ENCODE measurements at regions not wholly inside any gene's neighbourhood (a gene's known extent, or its start where the extent isn't known, plus 50 kb on each side); places are given as distances from the start of the nearest gene placed in this dataset.
A peak's percentile ranks its signal among the peaks of the same experiment; 100 is the strongest.
"Not testable (repeated sequence)": the region's sequence is repeated elsewhere in the genome, so short reads cannot be mapped to it uniquely, and the experiment has no call there.

DNA sequence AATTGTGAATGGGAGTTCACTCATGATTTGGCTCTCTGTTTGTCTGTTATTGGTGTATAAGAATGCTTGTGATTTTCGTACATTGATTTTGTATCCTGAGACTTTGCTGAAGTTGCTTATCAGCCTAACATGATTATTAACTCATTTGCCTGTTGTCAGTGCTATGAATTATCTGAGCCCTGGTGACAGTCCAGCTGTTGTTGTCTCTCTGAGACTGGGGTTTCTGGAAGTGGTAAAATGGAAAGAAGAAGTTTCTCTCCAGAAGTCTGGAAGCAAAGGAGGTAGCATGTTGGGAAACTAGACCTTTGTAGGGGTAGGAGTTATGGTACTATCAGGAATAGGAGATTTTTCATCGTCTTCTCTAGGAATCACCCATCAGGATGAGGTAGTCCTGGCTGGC lies 473.0 kb upstream of the RASGRP1 start:
- not testable (repeated sequence) for DNase-seq

DNA sequence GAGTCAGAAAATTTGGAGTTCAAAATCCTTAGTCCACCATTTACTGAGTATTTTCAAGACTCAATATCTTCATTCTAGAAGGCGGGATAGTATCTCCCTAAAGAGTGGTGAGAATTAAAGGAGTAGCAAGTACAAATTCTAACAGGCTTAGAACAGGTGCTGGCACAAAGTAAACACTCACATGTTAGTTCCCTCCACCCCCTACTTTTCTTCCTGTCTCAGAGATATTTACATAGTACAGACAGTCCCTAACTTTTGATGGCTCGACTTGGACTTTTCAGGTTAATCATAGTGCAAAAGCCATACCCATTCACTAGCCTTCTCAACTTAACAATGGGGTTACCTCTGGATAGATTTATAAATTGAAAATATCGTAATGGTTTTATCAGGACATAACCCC lies 476.2 kb upstream of the RASGRP1 start:
- no peak for DNase-seq

DNA sequence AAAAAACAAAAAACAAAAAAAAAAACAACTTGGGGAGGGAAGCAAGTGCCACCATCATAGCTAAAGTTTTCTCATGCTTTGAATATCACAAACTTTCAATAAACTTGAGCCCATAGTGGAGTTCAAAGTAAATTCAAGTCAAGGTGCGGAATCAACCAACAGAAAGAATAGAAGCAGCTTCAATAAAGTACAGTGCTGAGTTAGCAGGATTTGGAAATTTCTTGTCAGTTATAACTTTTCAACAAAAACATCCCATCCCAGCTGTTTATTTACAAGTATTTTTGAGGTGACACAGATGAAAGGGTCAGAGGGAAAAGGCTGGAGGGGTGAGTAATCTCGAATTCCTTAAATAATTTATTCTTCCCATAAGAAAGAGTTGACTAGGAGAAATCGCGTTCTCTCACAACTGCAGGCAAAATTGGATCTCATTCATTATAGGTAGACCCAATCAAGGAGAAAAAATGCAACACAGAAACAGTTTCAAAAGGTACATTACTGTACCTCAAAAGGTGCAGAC lies 477.4 kb upstream of the RASGRP1 start:
- no peak for DNase-seq

DNA sequence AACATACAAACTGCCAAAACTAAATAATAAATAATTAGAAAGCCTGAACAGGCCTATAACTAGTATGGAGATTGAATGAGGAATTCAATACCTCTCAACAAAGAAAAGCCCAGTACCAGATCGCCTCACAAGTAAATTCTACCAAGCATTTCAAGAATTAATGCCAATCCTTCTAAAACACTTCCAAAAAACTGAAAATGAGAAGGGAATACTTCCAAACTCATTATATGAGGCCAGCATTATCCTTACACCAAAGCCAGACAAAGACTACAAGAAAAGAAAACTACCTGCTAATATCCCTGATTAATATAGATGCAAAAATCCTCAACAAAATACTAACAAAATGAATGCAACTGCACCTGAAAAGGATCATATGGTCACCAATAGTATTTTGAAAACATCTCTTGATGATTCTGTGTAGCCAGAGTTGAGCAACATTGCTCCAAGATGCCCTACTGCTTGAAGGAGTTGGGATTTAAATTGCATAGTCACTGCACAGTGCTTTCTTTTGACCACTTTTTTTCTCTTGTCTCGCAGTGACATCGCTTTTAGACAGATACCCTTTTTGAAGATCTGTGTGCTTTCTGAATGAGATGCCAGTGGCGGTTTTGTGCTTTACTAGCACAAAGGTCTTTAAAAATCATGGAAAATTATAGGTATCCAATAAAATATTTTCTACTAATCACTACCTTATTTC lies 487.2 kb upstream of the RASGRP1 start:
- DNase-seq, result no peak

DNA sequence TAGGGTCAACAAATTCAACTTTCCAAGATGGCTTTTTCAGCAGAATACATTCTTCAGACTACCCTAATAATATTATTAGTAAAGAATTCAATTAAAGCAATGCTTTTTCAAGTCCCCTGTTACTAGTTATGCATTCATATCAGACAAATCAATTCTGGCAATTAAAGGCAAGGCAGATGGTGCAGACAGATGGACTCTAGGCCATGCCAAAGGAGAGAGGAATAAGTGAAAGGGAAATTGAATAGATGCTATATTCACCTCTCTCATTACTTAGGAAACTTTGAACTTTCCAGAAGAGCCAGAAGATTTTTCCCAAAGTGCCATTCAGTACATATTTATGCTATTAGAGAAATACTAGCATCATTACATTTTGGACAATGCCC lies 487.7 kb upstream of the RASGRP1 start:
- DNase-seq, result no peak

DNA sequence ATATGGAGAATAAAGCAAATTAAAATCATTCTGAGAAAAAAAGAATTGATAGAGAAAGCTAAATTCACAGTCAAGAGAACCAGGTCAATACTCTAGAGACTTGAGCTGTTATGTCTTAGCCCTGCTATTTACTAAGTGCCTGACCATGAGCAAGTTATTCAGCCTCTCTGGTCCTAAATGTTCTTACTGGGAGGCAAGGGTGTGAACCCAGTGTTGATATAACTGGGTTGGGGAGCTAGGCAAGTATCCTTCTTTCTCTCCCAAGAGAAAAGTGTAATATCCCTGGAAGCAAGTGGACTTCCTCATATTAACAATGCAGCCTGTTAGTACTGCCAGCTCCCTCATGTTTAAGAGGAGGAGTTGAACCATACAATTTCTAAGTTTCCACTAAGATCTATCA lies 488.9 kb upstream of the RASGRP1 start:
- DNase-seq, result no peak

DNA sequence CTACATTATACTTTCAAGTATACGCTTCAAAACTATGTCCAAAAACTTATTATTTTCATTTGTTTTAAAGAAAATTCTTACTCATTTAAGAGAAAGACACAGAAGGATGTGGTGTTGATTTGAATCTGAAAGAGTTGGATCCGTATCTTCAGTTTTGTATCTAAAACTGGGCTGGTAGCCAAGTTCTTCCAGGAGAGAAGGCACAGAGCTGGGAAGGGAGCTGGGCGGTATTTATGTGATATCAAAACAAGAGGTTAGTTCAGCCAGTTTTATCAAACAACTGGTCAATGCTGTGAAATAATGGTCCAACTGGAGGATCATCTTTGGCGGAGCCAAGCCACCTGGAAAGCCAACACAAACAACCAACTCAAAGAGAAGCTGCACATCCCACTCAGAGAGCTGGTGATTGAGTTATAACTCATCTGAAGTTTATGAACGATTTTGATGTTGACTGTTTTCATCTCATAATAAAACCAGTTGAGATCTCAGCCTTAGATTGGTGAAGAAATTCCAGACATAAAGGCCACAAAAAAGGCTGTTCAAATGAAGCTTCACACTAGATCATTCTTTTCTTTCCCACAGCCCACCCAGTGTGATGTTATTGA lies 489.6 kb upstream of the RASGRP1 start:
- DNase-seq, result no peak

DNA sequence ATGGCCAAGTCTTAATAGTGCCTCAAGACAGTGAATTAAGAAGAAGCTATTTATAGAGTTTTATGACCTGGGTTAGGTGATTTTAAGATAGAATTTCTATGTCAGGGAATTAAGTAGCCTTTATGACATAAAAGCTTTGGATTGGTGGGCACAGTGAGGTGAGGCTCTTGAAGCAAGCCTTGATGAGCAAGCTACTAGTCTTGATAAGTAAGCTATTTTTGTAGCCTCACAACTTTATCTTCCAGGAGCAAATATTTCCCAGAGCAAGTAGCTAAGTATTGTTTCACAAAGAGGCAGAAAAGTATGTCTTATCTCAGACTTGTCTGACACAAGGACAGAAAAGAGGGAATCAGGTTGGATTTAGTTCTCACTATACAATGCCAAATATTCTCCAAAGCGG lies 491.7 kb upstream of the RASGRP1 start:
- no peak for DNase-seq

DNA sequence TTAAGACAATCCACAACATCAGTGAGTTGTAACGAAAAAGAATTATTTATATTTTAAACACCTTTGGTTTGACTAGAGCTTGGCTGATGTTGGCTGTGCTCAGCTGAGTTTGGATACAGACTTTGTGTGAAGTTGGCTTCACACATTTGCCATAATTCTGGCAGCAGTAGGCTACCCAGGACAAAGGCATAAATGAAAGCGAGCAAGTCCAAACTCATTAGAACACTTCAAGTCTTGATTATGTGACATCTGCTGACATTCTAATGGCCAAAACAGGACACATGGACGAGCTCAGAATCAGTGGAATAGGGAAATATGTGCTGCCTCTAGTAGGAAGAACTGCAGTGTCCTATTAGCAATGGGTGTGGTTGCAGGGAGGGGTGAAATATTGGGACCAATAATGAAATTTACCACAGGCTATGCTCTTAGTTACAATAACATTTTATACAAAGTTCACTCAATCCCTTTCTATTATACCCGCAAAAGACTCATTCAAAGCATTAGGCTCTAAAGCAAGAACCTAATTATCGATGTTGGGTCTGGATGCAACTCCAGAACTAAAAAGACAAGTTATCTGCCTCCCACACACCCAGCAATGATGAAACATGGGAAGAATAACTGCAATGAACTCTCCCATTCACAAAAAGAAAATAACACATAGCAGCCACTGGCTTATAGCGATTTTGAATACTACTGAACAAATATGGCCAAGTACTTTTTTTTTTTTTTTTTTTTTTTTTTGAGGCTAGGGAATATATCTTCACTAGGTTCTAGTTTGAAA lies 493.9 kb upstream of the RASGRP1 start:
- DNase-seq, result no peak

DNA sequence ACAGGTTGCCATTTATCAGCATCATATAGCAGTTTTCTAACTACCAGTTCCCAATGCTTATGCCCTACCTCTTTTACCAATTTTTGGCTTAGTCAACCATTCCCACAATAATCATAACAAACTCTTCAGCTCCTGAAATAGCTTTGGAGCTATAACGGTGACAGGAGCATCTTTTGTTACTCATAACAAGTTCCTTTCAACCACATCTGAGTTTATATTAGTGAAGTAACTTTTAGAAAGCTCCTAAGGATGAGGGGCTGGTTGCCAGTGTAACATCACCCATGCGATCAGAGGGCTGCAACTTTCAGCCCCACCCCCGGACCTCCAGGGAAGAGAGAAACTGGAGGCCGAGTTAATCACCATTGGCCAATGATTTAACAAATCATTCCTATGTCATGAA lies 495.3 kb upstream of the RASGRP1 start:
- no peak for DNase-seq

DNA sequence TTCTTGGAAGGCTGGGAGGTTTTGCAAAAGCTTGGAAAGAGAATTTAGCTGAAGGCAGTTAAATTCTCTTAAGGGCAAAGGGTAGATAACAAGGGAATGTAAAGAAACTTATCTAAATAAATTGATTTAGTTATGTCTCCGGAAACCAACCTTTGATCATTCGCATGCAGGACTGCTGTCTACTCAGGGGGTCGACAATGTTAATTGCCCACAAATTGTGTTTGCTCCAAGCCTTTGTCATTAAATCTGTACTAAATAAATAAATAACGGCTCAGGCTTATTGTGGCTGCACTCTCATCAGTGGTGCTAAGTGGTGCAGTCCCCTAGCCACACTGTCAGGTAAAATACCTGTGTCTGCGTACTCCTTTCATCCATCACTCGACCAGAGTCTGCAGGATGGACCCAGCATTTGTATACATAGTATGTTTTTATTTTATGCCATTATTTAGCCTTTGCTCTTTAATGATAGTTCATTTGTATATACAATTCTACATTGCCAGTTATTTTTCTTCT lies 497.4 kb upstream of the RASGRP1 start:
- DNase-seq, result no peak

DNA sequence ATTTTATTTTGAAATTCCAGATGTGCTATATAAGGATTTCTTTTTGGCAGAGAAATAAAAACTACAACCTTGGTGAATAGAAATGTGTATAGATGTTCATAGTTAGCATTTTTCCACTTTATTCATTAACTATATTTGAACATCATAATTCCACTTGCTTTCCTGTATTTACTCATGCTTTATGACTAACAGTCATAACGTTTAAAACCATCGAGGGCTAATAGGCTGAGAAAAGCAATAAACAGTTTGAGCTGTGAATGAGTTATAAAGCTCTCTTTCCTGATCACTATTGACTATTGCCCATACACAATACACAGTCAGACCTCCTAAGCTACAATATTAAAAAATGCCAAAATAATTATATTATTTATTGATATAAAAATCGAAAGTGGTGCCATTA lies 502.1 kb upstream of the RASGRP1 start:
- no peak for DNase-seq

DNA sequence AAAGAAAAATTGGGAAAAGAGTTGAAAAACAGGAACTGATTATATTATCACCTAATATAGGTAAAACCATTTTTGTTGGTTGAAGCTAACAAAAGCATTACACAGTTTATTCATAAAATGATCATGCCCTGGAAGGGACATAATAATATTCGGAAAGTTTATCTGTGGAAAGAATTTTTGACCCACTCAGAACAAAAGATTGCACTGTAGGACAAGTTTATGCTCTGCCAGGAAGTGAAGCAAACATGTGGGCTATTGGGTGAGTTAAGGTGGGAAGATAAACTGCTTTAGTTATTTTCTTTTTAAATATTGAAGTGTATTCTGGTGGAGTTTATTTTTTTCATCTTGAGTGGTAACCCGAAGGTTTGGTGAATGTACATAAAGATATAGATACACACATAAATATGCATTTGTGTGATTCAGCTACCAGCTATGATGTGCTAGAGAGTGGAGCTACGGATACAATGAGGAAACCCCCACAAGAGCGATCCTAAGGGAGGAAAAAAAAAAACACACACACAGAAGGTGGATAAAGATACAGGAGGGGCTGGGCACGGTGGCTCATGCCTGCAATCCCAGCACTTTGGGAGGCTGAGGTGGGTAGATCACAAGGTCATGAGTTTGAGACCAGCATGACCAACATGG lies 506.4 kb upstream of the THBS1 start:
- DNase-seq, result no peak

DNA sequence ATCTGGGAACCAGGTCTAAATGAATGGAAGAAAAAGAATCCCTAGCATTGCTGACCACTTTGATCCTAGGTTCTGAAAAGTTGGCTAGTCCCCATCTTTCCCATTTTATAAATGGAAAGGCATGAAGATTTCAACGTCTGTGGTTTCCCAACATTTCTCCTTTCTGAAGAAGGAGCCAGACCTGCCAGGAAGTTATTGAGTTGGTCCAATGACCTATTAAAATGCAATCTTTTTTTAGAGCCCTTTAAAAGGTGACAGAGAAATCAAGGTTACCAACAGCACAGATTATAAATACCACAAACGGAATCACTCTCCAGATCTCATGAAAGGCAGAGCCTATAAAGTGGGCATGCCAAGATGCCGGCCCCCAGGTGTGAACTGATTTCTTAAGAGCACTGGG lies 505.6 kb upstream of the THBS1 start:
- DNase-seq, result no peak

DNA sequence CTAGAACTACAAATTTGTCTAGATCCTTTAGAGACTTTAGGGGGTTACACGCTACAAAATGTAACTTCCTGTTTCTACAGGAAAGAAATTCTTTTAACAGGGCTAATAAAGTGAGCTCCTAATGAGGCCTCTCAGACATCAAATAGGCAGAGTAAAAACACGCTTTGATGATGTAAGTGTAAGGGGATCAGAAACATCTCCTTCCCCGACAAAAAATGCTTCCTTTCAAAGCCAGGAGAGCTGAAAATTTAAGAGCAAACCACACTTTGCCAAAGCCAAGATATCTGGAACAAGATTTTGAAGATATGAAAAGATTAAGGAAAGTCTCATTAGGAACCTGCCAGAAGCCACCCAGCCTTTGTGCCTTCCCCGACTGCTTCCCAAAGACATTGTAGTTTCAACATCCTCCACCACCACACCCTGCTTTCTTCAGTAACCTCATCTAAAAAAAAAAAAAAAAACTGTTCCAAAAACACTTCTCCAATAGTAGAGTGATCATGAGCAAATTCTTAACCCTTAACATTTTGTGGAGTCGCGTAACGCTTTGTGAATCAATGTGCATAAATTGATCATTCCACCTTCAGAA lies 505.0 kb upstream of the THBS1 start:
- no peak for DNase-seq

DNA sequence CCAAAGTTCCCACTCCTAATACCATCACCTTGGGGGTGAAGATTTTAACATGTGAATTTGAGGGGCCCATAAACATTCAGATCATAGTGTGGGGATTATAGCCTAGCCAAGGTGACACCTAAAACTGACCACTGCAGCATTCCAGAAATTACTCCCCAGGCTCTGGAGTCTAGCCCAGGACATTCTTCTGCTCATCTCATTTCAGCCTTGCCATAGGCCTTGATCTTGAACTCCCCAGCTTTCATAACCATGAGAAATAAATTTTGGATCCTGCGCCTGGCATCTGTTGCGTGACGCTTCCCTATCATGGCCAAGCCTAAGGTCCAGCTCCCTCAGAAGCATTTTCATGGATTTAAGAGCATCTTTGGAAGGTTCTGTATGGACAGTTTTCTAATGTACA lies 502.9 kb upstream of the THBS1 start:
- no peak for DNase-seq

DNA sequence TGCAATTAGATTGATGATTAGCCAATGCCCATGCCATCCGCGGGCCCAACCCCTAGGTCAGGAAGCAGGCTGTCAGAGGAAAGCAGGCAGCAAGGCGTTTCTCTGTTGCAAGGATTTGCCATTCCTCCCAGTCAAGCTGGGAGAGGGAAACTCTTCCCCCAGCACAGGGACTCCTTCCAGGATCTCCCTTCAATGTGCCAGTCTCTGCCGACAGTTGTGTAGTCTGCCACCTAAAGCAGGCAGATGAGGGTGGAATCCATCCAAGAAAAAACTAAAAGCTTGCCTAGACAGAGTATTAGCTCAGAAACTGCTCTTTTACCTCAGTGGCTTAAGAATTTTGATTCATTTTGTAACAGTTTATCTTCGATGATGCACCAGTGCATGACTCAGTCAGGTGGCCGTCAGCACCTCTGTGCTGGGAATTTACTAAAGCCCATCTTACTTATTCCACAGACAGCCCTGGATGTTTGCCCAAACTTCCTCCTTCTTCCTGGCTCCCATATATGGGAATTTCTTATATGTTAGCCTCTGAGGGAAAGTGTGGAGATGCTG lies 501.5 kb upstream of the THBS1 start:
- DNase-seq, result no peak

DNA sequence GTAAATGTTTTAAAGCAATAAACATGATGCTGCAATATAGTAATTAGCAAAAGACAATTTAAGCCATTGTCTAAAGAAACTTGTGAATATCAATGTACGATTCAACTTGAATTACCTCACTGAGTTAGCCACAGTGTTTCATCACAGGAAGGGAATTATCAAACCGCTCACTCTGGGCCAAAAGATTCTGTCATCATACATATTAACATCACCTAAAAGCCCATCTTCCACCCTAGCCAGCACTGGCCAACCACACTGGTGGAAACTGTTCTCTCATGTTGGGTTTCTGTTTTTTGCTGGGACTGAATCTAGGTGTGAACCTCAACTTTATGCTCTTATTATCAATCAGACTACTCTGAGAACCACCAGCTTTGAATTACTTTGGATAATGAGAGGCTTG lies 497.7 kb upstream of the THBS1 start:
- no peak for DNase-seq

DNA sequence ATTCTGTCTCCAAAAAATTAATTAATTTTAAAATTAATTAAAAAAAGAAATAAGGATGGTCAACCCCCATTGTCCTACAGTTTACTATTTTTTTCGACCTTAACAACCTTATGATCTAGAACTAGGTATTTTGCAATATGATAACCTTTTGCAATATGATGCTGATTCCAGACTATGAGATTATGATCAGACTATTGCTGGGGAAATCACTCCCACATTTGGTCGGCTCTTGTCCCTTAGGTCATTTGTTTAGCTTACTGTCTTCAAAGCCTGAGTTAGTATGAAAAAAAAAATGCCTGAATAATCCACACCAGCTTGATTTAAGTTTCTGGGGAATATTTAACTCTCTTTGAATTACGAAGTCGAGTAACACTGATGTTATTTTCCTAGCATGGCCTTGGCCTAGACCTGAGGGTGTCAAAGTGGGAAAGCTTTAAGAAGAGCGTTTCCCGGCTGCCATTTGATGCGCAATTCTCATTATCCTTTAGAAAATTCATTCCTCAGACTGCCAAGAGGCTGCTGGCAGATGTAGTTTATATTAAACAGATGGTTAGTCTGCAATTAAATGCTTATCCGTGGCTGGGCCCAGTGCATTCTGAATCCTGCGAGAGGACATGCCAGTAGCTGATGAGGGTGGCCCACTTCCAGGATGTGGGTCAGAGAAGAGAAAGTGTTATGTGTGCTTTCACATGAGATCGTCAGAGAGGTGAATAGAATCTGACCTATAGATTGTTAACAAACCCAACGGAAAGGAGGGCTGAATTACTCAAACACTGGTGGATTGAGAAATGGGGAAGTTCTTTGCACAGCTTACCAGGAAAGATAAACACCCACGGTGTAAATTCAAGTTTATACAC lies 496.0 kb upstream of the THBS1 start:
- peak in 1 of 5 experiments; percentile 19 for DNase-seq

DNA sequence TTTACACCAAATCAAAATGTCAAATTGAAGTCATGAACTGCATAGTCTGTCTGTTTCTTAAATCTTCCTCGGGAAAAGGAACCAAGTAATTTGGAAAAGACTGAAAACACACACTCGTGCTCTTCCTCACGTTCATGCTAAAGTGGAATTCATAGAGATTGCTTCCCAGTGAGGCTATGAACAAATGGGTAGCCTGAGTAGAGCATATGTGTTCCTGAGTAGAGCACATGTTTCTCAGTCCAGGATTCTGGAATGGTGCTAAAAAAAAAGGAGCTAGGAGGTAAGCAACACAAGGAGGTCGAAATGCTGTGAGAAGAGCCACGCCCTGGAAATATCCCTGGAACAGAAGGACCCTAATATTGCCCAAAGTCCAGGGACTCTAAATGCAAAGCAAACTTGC lies 494.2 kb upstream of the THBS1 start:
- DNase-seq, result no peak

DNA sequence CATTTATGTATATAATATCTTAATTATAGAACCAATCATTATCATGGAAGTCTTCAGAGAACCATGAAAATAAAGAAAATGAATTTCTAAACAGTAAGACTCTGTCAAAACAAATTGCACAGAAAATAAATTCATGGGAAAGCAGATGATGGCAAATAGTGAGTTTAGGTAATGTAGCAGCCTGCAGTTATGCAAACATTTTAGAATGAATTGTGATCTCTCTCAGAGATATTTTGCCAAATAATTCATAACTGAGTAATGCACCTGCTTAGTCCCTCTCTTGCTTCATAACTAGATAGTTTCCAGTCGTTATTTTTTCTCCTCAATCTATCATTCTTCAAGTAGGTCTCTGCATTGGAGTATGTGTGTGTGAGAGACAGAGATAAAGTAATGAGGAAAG lies 492.7 kb upstream of the THBS1 start:
- no peak for DNase-seq

DNA sequence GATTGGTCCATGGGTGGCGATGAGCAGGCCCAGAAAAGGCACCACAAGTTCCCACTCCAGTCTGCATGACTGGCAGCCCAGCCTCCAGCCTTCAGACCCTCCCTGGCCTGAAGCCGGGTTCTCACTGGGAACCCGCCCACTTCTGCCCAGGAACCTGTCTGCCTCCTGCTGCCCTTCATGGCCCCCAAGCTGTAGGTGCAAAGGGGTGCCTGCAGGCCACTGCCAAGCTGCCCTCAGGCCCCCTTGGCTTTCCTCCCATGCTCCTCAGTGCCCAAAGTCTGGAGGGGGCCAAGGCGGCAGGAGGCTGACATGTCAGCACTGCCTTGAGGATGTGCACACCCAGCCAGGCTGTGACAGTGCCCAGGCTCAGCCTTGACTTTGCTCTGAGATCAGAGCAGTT lies 488.5 kb upstream of the THBS1 start:
- DNase-seq, result no peak

Measured in T-helper 2 cell (primary cell).